IMR-90 (cell line): ENCODE measurements at regions not wholly inside any gene's neighbourhood (a gene's known extent, or its start where the extent isn't known, plus 50 kb on each side); places are given as distances from the start of the nearest gene placed in this dataset.

Experiments
- ATAC-seq: fragments of 200-7000 bp; cut with Tn5 transposase; 2 replicates; pipeline ENCODE4 v1.9.1; 2020; ENCODE audit warnings: low read depth, mild to moderate bottlenecking, moderate library complexity
- BruUV-seq: library from RNA; stranded (reverse); fragments of 400-500 nt; replicated peaks from 2 replicates; lab custom pipeline; 2021; lab: Mats Ljungman, UMichigan
- CTCF ChIA-PET: fragments of 300-600 bp; formaldehyde crosslinking; extraction: SDS; loops from one replicate; lab custom pipeline; 2021; ENCODE audit warnings: antibody characterized with exemption; lab: Yijun Ruan, JAX
- POLR2A ChIA-PET: fragments of 300-600 bp; sonication (Branson Sonifier 250); formaldehyde crosslinking; loops from one replicate; lab custom pipeline; 2022; ENCODE audit warnings: antibody characterized with exemption; ENCODE audit not compliant: unreplicated experiment; lab: Charles Lee
- DNase-seq: peaks from one replicate; pipeline ENCODE4 v3.0.0; 2013
- H2AFZ ChIP-seq: replicated peaks from 2 replicates; pipeline ENCODE3; 2013; ENCODE audit warnings: low read length, mild to moderate bottlenecking; ENCODE audit not compliant: poor library complexity
- H2AK5ac ChIP-seq: 2 replicates; pipeline ENCODE4 v1.6.1; 2013; ENCODE audit warnings: low read depth, low read length, inconsistent platforms
- H2AK9ac ChIP-seq: replicated peaks from 2 replicates; pipeline ENCODE3; 2013; ENCODE audit warnings: mild to moderate bottlenecking, low read depth, low read length, moderate library complexity; ENCODE audit not compliant: poor library complexity
- H2BK120ac ChIP-seq: 2 replicates; pipeline ENCODE4 v1.6.1; 2013; ENCODE audit warnings: low read depth, low read length, inconsistent platforms
- H2BK15ac ChIP-seq: 3 replicates; pipeline ENCODE4 v1.6.1; 2013; ENCODE audit warnings: low read depth, low read length, inconsistent platforms
- H2BK20ac ChIP-seq: 2 replicates; pipeline ENCODE4 v1.6.1; 2013; ENCODE audit warnings: low read depth, mild to moderate bottlenecking, inconsistent platforms, low read length, moderate library complexity
- H2BK5ac ChIP-seq: 2 replicates; pipeline ENCODE4 v1.6.1; 2013; ENCODE audit warnings: mild to moderate bottlenecking, low read depth, low read length, inconsistent platforms; ENCODE audit not compliant: poor library complexity, severe bottlenecking
- H3K14ac ChIP-seq: replicated peaks from 2 replicates; pipeline ENCODE4 v1.6.1; 2013; ENCODE audit warnings: low read depth, low read length, inconsistent platforms
- H3K18ac ChIP-seq: 2 replicates; pipeline ENCODE4 v1.6.1; 2013; ENCODE audit warnings: low read depth, low read length, control low read depth
- H3K23ac ChIP-seq: 2 replicates; pipeline ENCODE4 v1.6.1; 2013; ENCODE audit warnings: low read depth, low read length, inconsistent platforms
- H3K27ac ChIP-seq: 2 replicates; pipeline ENCODE4 v1.5.1; 2013; ENCODE audit warnings: mild to moderate bottlenecking, control low read depth, low read length; ENCODE audit not compliant: insufficient read depth
- H3K27me3 ChIP-seq: 2 replicates; pipeline ENCODE4 v1.6.1; 2013; ENCODE audit warnings: low read length; ENCODE audit not compliant: control insufficient read depth, insufficient read depth
- H3K36me3 ChIP-seq: 2 replicates; pipeline ENCODE4 v1.6.1; 2013; ENCODE audit warnings: low read length, mixed read lengths; ENCODE audit not compliant: control insufficient read depth, insufficient read depth
- H3K4ac ChIP-seq: 2 replicates; pipeline ENCODE4 v1.6.1; 2013; ENCODE audit warnings: low read depth, low read length, inconsistent platforms
- H3K4me1 ChIP-seq: 2 replicates; pipeline ENCODE4 v1.6.1; 2013; ENCODE audit warnings: low read length, mixed read lengths; ENCODE audit not compliant: control insufficient read depth, insufficient read depth
- H3K4me2 ChIP-seq: 2 replicates; pipeline ENCODE4 v1.6.1; 2013; ENCODE audit warnings: low read depth, mild to moderate bottlenecking, control low read depth, low read length, moderate library complexity
- H3K4me3 ChIP-seq: 2 replicates; pipeline ENCODE4 v1.5.1; 2013; ENCODE audit warnings: low read depth, mild to moderate bottlenecking, control low read depth, low read length, moderate library complexity; ENCODE audit not compliant: insufficient read depth
- H3K56ac ChIP-seq: 2 replicates; pipeline ENCODE4 v1.6.1; 2013; ENCODE audit warnings: low read length, inconsistent platforms; ENCODE audit not compliant: insufficient read depth; ENCODE audit errors: extremely low read depth
- H3K79me1 ChIP-seq, 2 experiments: 2 replicates each; pipeline ENCODE4 v1.6.1; 2013; ENCODE audit warnings: low read length in 2 of 2, inconsistent platforms in 1 of 2, low read depth in 1 of 2
- H3K9ac ChIP-seq: 2 replicates; pipeline ENCODE4 v1.6.1; 2013; ENCODE audit warnings: low read depth, low read length, control low read depth
- H3K9me1 ChIP-seq: 2 replicates; pipeline ENCODE4 v1.6.1; 2013; ENCODE audit warnings: low read length, inconsistent platforms; ENCODE audit not compliant: insufficient read depth
- H3K9me3 ChIP-seq: 2 replicates; pipeline ENCODE4 v1.6.1; 2013; ENCODE audit warnings: low read length; ENCODE audit not compliant: control insufficient read depth, insufficient read depth
- H4K20me1 ChIP-seq: 2 replicates; pipeline ENCODE4 v1.6.1; 2013; ENCODE audit warnings: low read length, inconsistent platforms; ENCODE audit not compliant: insufficient read depth
- H4K5ac ChIP-seq: 2 replicates; pipeline ENCODE4 v1.6.1; 2013; ENCODE audit warnings: mild to moderate bottlenecking, low read depth, low read length, control low read depth
- H4K8ac ChIP-seq, 2 experiments: 2 replicates each; pipeline ENCODE4 v1.6.1; 2013; ENCODE audit warnings: low read depth in 2 of 2, low read length in 2 of 2, control low read depth in 1 of 2, inconsistent platforms in 1 of 2
- H4K91ac ChIP-seq: 2 replicates; pipeline ENCODE4 v1.6.1; 2013; ENCODE audit warnings: low read depth, low read length, inconsistent platforms; ENCODE audit not compliant: insufficient read depth
- CHD1 ChIP-seq: IDR thresholded peaks from 2 replicates; pipeline ENCODE4 v1.6.1; 2012; ENCODE audit warnings: low read depth, low read length, improper control_type of control experiment
- CTCF ChIP-seq: conservative IDR thresholded peaks from 2 replicates; pipeline ENCODE4 v1.5.1; 2012; ENCODE audit warnings: mild to moderate bottlenecking, low read depth, low read length, improper control_type of control experiment
- ELK1 ChIP-seq: fragments of 150-350 bp; IDR thresholded peaks from 2 replicates; pipeline ENCODE4 v1.6.1; 2016; ENCODE audit warnings: low read depth, mild to moderate bottlenecking, low read length, moderate library complexity, borderline replicate concordance
- MAZ ChIP-seq: IDR thresholded peaks from 2 replicates; pipeline ENCODE4 v1.6.1; 2012; ENCODE audit warnings: low read depth, mild to moderate bottlenecking, low read length, improper control_type of control experiment, moderate library complexity, borderline replicate concordance
- MXI1 ChIP-seq: IDR thresholded peaks from 2 replicates; pipeline ENCODE4 v1.6.1; 2012; ENCODE audit warnings: low read depth, mild to moderate bottlenecking, low read length, moderate library complexity, borderline replicate concordance
- RCOR1 ChIP-seq: IDR thresholded peaks from 2 replicates; pipeline ENCODE4 v1.6.1; 2012; ENCODE audit warnings: mild to moderate bottlenecking, low read length, improper control_type of control experiment; ENCODE audit not compliant: insufficient replicate concordance
- WGBS, 2 experiments: methylation state at CpG; one replicate each; pipeline versions ENCODE4 v1.1.5 to v1.1.7; 2013; ENCODE audit warnings: missing lambda C conversion rate in 2 of 2; ENCODE audit not compliant: insufficient read length in 1 of 2; ENCODE audit errors: extremely low coverage in 2 of 2; 5-methylcytosine and 5-hydroxymethylcytosine counted together
- dilution Hi-C: fragments of 300-500 bp; cut with HindIII; formaldehyde crosslinking; loops from one replicate; pipeline ENCODE4 v1.14.3; 2018; ENCODE audit warnings: low sequenced_read_pairs; ENCODE audit not compliant: unreplicated experiment
- in situ Hi-C: fragments of 300-500 bp; cut with MboI; formaldehyde crosslinking; loops from 3 replicates; pipeline ENCODE4 v1.14.3; 2019; ENCODE audit warnings: low sequenced_read_pairs, inconsistent platforms, mixed read lengths
- intact Hi-C: fragments of 100-400 bp; cut with micrococcal nuclease; formaldehyde crosslinking; loops from 2 replicates; pipeline ENCODE4 v1.10.0; 2022

GRCh38 chr6:11919771-11920440 lies 92.2 kb upstream of the HIVEP1 start (continued):
- no peak for TF ChIP-seq MAZ

- Histone ChIP-seq H3K4me1 (peaks cover 18% of the 10 kb centered on the region), H2AK9ac (no peak overlapping the region), H3K27ac (peak overlapping the region; percentile 42; the same call in 1 of the 2 replicates), H3K56ac (no peak overlapping the region), H3K23ac (no peak overlapping the region), H2BK20ac (no peak overlapping the region), H3K4me2 (peak overlapping the region; percentile 26), H3K9me3 (no peaks in the 10 kb centered on the region), H3K27me3 (no peaks in the 10 kb centered on the region), H4K20me1 (no peaks in the 10 kb centered on the region), H2BK120ac (peak overlapping the region; percentile 37; the same call in 1 of the 2 replicates), H3K9me1 (peaks cover 10% of the 10 kb centered on the region; the same call in 1 of the 2 replicates), H4K91ac (no peak overlapping the region), H2BK5ac (peak overlapping the region; percentile 1), H3K9ac (peak overlapping the region; percentile 7; the same call in 1 of the 2 replicates), H3K36me3 (no peaks in the 10 kb centered on the region), H3K4me3 (no peak overlapping the region), H4K8ac (no peak overlapping the region; a peak in 1 of 4 replicates), H2BK15ac (no peak overlapping the region), H3K4ac (peak overlapping the region; percentile 24), H2AFZ (peak overlapping the region; percentile 70), H3K14ac (no peak overlapping the region), H2AK5ac (peak overlapping the region; percentile 57; the same call in 1 of the 2 replicates), H3K79me1 (no peaks in the 10 kb centered on the region), H3K18ac (0 out of 2 replicates have a peak overlapping the region, but pooled peaks have one; percentile 22), H4K5ac (no peak overlapping the region)
- dilution Hi-C loops (no loop called here), in situ Hi-C loops (no loop called here), intact Hi-C loops (loop anchor here (5.0 kb wide), 1 partner anchor 93 kb away; the partner anchor contains the start of gene HIVEP1)
- BruUV-seq, result no TSS peak
- TF ChIP-seq ELK1, result no peak
- 0 out of 2 replicates have a peak, but pooled peaks have one; percentile 1 for TF ChIP-seq MAZ
- TF ChIP-seq RCOR1, result no peak
- TF ChIP-seq MXI1, result no peak
- 0 out of 2 replicates have a peak, but pooled peaks have one; percentile 31 for TF ChIP-seq CHD1
- no peak for TF ChIP-seq CTCF
- ATAC-seq (peak; percentile 19), DNase-seq (peak; percentile 53)
- ChIA-PET POLR2A (no interaction called here), CTCF (no interaction called here)
- WGBS, 2 experiments, result 0% methylated on average over 1 of the region's 9 CpGs; no CpG with 5 or more reads in 1 of the 2 experiments
These were observed 93.1 kb upstream of the HIVEP1 start for GRCh38 chr6:11918739-11919605.
